ENCODE measurements at regions not wholly inside any gene's neighbourhood (a gene's known extent, or its start where the extent isn't known, plus 50 kb on each side); places are given as distances from the start of the nearest gene placed in this dataset.

DNA sequence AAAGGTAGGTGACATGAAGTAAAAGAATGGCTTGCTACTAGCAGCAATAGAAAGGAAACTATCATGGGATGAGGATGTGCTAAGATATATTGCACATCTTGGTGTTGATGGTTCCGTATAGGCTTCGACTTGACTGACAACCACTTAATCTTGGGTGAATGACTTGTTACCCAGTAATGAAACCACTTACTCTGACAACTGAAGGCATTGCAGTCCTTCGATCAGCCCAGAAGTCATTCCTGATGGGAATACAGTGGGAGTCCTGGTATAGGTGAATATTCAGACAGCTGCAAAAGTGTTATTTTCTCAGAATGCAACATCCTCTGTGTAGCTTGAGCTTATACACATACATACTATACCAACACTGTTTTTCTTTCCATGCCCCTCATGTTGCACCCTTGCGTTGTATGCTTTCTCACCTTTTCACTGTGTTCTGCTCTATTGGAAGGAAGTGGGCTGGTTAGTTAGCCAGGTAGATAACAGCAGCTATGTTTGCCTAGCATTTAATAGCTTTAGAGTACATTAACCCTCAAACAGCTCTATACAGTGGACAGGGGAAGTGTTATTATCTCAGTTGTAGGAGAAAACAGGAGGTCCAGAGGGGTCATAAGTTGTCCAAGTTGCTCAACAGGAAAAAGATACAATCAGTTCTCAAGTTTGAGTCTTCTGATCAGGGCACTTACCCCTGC is 376.5 kb downstream of the MFSD1 start:
- no peak for DNase-seq (ENCODE audit: low read depth)
- no peak overlapping the region for H3K4me3 ChIP-seq (ENCODE audit: control insufficient read depth, low read depth, low read length)
- TF ChIP-seq, protein P1, sequence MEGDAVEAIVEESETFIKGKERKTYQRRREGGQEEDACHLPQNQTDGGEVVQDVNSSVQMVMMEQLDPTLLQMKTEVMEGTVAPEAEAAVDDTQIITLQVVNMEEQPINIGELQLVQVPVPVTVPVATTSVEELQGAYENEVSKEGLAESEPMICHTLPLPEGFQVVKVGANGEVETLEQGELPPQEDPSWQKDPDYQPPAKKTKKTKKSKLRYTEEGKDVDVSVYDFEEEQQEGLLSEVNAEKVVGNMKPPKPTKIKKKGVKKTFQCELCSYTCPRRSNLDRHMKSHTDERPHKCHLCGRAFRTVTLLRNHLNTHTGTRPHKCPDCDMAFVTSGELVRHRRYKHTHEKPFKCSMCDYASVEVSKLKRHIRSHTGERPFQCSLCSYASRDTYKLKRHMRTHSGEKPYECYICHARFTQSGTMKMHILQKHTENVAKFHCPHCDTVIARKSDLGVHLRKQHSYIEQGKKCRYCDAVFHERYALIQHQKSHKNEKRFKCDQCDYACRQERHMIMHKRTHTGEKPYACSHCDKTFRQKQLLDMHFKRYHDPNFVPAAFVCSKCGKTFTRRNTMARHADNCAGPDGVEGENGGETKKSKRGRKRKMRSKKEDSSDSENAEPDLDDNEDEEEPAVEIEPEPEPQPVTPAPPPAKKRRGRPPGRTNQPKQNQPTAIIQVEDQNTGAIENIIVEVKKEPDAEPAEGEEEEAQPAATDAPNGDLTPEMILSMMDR (IDR thresholded peaks at IDR 0.05; ENCODE audit: control insufficient read depth, insufficient read depth, low read depth, low read length, missing control alignments), result no peak

DNA sequence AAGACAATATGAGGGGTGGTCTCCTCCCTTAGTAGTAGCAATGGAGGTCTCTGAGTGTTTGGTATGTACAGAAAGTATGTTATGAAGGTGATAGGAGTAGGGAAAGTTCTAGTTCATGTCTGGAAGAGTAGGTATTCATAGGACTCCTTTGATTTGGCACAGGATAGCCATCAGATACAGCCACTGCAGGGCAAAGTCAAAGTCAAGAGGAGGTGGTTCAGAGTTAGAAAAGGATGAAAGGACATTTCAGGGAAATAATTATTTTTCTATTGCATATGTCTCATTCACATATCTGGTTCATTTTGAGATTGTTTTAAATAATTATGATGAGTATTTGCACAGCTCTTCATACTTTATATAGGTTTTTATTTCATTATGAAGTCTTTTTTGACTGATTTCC is 381.1 kb downstream of the MFSD1 start:
- H3K4me3 ChIP-seq (ENCODE audit: control insufficient read depth, low read depth, low read length), result no peak overlapping the region
- no peak for DNase-seq (ENCODE audit: low read depth)
- TF ChIP-seq, protein P1 (IDR thresholded peaks at IDR 0.05; ENCODE audit: control insufficient read depth, insufficient read depth, low read depth, low read length, missing control alignments), result no peak

DNA sequence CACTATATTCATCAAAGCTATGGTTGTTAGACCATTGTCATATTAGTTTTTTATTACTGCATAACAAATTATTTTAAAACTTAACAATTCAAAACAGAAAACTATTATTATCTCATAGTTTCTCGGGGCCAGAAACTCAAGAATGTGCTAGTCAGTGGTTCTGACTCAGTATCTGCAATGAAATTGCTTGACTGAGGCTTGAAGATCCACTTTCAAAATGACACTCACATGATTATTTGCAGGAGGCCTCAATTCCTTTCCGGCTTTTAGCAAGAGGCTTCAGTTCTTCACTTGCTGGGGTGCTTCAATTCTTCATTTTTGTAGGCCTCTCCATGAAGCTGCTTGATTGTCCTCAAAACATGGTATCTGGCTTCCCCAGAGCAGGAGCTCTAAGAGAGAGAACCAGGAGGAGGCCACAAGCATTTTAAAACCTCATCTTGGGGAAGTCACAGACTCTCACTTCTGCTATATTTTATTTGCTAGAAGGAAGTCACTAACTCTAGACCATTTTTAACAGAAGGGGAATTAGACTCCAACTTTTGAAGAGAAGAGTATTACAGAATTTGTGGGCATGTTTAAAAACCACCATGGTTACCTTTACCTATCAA is 383.7 kb downstream of the MFSD1 start:
- TF ChIP-seq, protein P1 (IDR thresholded peaks at IDR 0.05; ENCODE audit: control insufficient read depth, insufficient read depth, low read depth, low read length, missing control alignments), result no peak
- DNase-seq (ENCODE audit: low read depth), result no peak
- H3K4me3 ChIP-seq (ENCODE audit: control insufficient read depth, low read depth, low read length), result no peak overlapping the region

DNA sequence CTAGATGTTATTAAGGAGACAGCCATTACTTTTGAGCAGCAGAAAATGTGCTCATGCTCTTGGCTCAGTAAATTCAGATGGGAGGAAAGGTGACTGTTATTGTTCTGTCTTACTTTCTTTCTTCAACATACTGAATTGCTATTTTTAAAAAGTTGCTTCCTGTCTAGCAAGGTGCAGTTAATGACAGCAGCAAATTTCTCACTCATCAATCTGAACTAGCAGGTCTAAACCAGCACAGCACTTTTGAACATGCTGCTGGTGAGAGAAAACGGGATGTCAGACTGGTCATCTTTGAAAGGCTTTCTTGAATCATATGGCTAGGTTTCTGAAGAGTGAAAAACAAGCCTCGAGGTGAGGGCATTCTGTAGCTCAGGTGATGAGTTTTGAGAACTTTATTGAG is 384.7 kb downstream of the MFSD1 start:
- no peak overlapping the region for H3K4me3 ChIP-seq (ENCODE audit: control insufficient read depth, low read depth, low read length)
- DNase-seq (ENCODE audit: low read depth), result no peak
- TF ChIP-seq, protein P1 (IDR thresholded peaks at IDR 0.05; ENCODE audit: control insufficient read depth, insufficient read depth, low read depth, low read length, missing control alignments), result no peak

DNA sequence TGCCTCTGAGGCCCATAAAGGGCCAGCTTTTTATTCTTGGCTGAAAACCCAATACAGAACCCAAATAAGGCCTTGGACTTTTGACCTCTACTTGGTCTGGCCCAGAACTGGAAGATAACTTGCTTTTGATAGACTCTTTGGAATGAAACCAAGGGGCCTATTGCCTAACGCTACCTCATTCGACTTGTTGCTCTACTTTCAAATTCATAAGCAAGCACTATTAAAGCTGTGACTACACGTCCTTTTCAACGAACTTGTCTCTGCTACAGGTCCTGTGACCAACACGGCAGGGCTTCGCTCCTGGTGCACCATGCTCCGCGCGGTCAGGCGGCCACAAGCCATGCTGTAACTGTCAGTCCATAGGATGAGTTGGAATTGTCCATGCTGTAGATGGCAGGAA is 385.4 kb downstream of the MFSD1 start:
- TF ChIP-seq, protein P1 (IDR thresholded peaks at IDR 0.05; ENCODE audit: control insufficient read depth, insufficient read depth, low read depth, low read length, missing control alignments), result no peak
- no peak overlapping the region for H3K4me3 ChIP-seq (ENCODE audit: control insufficient read depth, low read depth, low read length)
- DNase-seq (ENCODE audit: low read depth), result no peak

DNA sequence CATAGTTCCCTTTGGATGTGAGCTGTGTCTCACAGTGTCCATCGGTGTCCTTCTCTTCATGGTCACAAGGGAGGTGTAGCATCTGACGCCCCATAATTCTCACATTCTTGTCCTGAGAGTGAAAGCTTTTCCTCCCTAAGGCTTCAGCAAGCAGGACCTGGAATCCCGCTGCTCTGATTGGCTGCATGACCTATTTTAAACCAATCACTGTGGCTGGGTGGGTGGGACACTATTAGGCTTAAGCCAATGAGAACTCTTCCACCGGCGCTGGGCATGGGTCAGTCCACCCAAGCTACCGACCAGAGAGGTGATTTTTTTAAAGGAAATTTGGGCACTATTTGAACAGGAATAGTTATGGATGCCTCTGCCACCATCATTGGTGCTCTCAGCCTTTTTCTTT is 385.9 kb downstream of the MFSD1 start:
- no peak for DNase-seq (ENCODE audit: low read depth)
- no peak overlapping the region for H3K4me3 ChIP-seq (ENCODE audit: control insufficient read depth, low read depth, low read length)

More for the DNA sequence above, 385.9 kb downstream of the MFSD1 start:
- TF ChIP-seq, protein P1 (IDR thresholded peaks at IDR 0.05; ENCODE audit: control insufficient read depth, insufficient read depth, low read depth, low read length, missing control alignments), result no peak
